Lower leg skin (tissue), 3 donors: ENCODE measurements at regions not wholly inside any gene's neighbourhood (a gene's known extent, or its start where the extent isn't known, plus 50 kb on each side); places are given as distances from the start of the nearest gene placed in this dataset.

ENCODE experiments used
- POLR2A ChIP-seq, 2 donors: fragments of 450-650 bp; IDR thresholded peaks; one replicate each; pipeline ENCODE4 v1.6.1; 2016 to 2017; ENCODE audit warnings: antibody characterized with exemption in 2 of 2, mild to moderate bottlenecking in 1 of 2, moderate library complexity in 1 of 2
- TF ChIP-seq, protein P1 (sequence below), 3 donors: fragments of 450-650 bp; IDR thresholded peaks; one replicate each; pipeline ENCODE4 v1.5.1; 2016; ENCODE audit warnings: antibody characterized with exemption in 3 of 3, mild to moderate bottlenecking in 3 of 3, moderate library complexity in 2 of 3

DNA sequence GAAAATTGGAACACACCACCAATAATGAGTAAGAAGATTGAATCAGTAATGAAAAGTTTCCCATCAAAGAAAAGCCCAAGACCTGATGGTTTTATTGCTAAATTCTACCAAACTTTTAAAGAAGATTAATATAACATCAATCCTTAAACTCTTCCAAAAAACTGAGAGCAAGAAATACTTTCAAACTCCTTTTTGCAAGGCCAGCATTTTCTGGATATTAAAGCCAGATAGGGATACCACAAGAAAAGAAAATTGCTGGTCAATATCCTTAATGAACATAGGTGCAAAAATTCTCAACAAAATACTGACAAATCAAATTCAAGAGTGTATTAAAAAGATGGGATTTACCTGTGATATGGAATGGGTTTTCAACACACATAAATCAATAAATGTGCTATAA is 484.6 kb downstream of the ANKRD50 start:
- TF ChIP-seq, protein P1, sequence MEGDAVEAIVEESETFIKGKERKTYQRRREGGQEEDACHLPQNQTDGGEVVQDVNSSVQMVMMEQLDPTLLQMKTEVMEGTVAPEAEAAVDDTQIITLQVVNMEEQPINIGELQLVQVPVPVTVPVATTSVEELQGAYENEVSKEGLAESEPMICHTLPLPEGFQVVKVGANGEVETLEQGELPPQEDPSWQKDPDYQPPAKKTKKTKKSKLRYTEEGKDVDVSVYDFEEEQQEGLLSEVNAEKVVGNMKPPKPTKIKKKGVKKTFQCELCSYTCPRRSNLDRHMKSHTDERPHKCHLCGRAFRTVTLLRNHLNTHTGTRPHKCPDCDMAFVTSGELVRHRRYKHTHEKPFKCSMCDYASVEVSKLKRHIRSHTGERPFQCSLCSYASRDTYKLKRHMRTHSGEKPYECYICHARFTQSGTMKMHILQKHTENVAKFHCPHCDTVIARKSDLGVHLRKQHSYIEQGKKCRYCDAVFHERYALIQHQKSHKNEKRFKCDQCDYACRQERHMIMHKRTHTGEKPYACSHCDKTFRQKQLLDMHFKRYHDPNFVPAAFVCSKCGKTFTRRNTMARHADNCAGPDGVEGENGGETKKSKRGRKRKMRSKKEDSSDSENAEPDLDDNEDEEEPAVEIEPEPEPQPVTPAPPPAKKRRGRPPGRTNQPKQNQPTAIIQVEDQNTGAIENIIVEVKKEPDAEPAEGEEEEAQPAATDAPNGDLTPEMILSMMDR (IDR thresholded peaks at IDR 0.05), result no peak
- no peak for TF ChIP-seq POLR2A (IDR thresholded peaks at IDR 0.05)
